Thymus (tissue), 11 donors: ENCODE measurements at regions not wholly inside any gene's neighbourhood (a gene's known extent, or its start where the extent isn't known, plus 50 kb on each side); places are given as distances from the start of the nearest gene placed in this dataset.
"Not testable (repeated sequence)": the region's sequence is repeated elsewhere in the genome, so short reads cannot be mapped to it uniquely, and the experiment has no call there.

Source experiments
- DNase-seq, 9 donors: peaks; one replicate each; pipeline ENCODE4 v3.0.0-alpha.2; 2013; ENCODE audit warnings: low spot score in 9 of 9, low read depth in 6 of 9, missing footprints in 1 of 9
- H3K27ac ChIP-seq, 2 donors: one replicate each; pipeline ENCODE4 v1.5.1; 2013; ENCODE audit warnings: control low read depth in 1 of 2, low read depth in 1 of 2, low read length in 1 of 2, mild to moderate bottlenecking in 1 of 2, moderate library complexity in 1 of 2
- H3K27me3 ChIP-seq, 2 donors: one replicate each; pipeline ENCODE4 v1.5.1; 2013; ENCODE audit warnings: low read length in 1 of 2; ENCODE audit not compliant: control insufficient read depth in 2 of 2, insufficient read depth in 1 of 2
- H3K36me3 ChIP-seq, 2 donors: one replicate each; pipeline ENCODE4 v1.5.1; 2013; ENCODE audit warnings: low read length in 1 of 2, mild to moderate bottlenecking in 1 of 2, moderate library complexity in 1 of 2; ENCODE audit not compliant: control insufficient read depth in 2 of 2, insufficient read depth in 2 of 2
- H3K4me1 ChIP-seq, 2 donors: one replicate each; pipeline ENCODE4 v1.5.1; 2013; ENCODE audit warnings: low read length in 2 of 2; ENCODE audit not compliant: control insufficient read depth in 2 of 2, insufficient read depth in 2 of 2
- H3K4me3 ChIP-seq, 2 donors: one replicate each; pipeline ENCODE4 v1.5.1; 2013; ENCODE audit warnings: low read length in 2 of 2, control low read depth in 1 of 2, mild to moderate bottlenecking in 1 of 2
- H3K9me3 ChIP-seq, 2 donors: one replicate each; pipeline ENCODE4 v1.5.1; 2013; ENCODE audit warnings: low read length in 1 of 2, mild to moderate bottlenecking in 1 of 2; ENCODE audit not compliant: control insufficient read depth in 2 of 2, insufficient read depth in 1 of 2
- WGBS: extraction: QIAGEN DNeasy Blood & Tissue Kit; methylation state at CpG from one replicate; pipeline ENCODE4 v1.1.7; 2013; 5-methylcytosine and 5-hydroxymethylcytosine counted together
- donor health status: healthy.

- H3K36me3 ChIP-seq, DNase-seq, H3K27ac ChIP-seq, H3K4me1 ChIP-seq, H3K4me3 ChIP-seq, H3K27me3 ChIP-seq: not testable (repeated sequence)
- H3K9me3 ChIP-seq = peaks cover 7 to 22% of the 10 kb centered on the region in 2 donors
- 79% methylated on average over 8 of the region's 9 CpGs for WGBS
Observed at GRCh38 chr7:63060701-63061100, 937.9 kb upstream of the ZNF722 start.

- H3K36me3 ChIP-seq = no peaks in the 10 kb centered on the region
- H3K4me3 ChIP-seq = no peak overlapping the region
- no peaks in the 10 kb centered on the region for H3K27me3 ChIP-seq
- DNase-seq = no peak
- peaks cover 3 to 7% of the 10 kb centered on the region in 2 donors for H3K9me3 ChIP-seq
- no peaks in the 10 kb centered on the region for H3K4me1 ChIP-seq
- no peak overlapping the region for H3K27ac ChIP-seq
- 56% methylated on average over 2 of the region's 2 CpGs for WGBS
Observed at GRCh38 chr7:63065684-63066083, 933.0 kb upstream of the ZNF722 start.

DNA sequence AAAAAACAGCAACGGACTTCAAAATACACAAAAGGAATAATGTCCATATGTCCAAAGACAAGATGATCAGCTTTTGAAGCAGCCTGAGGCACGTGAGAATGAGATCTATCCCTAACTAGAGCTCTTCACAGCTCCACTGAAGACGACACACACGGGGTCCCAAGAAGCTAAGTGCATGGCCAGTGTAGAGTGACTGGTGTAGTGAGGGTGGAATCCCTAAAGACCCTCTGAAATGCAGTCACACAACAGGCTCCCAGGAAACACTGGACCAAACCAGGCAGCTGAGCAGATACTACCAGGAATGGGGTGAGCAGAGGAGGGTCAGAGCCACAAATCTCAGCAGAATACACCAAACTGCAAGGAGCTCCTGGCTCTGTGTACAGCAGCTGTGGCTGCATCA lies 932.4 kb upstream of the ZNF722 start:
- H3K36me3 ChIP-seq, H3K4me3 ChIP-seq, H3K4me1 ChIP-seq, DNase-seq, H3K27ac ChIP-seq, H3K27me3 ChIP-seq: not testable (repeated sequence)
- peaks cover 3 to 13% of the 10 kb centered on the region in 2 donors for H3K9me3 ChIP-seq
- 59% methylated on average over 4 of the region's 4 CpGs for WGBS

- Histone ChIP-seq H3K36me3 (no peaks in the 10 kb centered on the region), H3K4me3 (no peak overlapping the region), H3K4me1 (no peaks in the 10 kb centered on the region), H3K27me3 (no peaks in the 10 kb centered on the region), H3K27ac (no peak overlapping the region), H3K9me3 (peaks cover 9 to 30% of the 10 kb centered on the region in 2 donors)
- WGBS = 61% methylated on average over 42 of the region's 42 CpGs
- no peak for DNase-seq
Observed at GRCh38 chr7:63067897-63068585, 930.6 kb upstream of the ZNF722 start.

DNA sequence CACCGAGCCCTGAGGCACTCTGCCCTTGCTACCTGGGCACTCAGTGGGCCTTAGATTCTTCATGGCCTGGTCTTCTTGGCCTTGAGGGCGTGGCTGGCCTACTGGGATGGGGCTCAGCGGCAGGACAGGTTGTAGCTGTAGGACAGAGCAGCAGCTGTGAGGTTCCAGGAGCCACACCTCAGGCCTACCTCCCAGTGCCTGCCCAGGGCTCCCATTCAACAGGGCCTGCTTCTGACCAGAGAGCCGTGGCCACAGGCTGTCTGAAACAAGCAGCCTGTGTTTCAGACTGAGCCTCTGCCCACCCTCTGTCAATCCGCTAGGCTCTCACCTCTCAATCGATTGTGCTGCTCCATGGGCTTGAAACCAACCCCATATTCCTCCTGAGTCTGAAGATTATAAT lies 928.0 kb upstream of the ZNF722 start:
- H3K4me1 ChIP-seq = no peaks in the 10 kb centered on the region
- H3K27ac ChIP-seq = no peak overlapping the region
- H3K27me3 ChIP-seq = no peaks in the 10 kb centered on the region
- DNase-seq = no peak
- peaks cover 12 to 41% of the 10 kb centered on the region in 2 donors for H3K9me3 ChIP-seq
- 66% methylated on average over 6 of the region's 6 CpGs for WGBS
- no peaks in the 10 kb centered on the region for H3K36me3 ChIP-seq
- no peak overlapping the region for H3K4me3 ChIP-seq

GRCh38 chr7:63071396-63071795 lies 927.3 kb upstream of the ZNF722 start:
- DNase-seq = no peak
- Histone ChIP-seq H3K4me3 (no peak overlapping the region), H3K4me1 (no peaks in the 10 kb centered on the region), H3K36me3 (no peaks in the 10 kb centered on the region), H3K27me3 (no peaks in the 10 kb centered on the region), H3K9me3 (peaks cover 12 to 42% of the 10 kb centered on the region in 2 donors), H3K27ac (no peak overlapping the region)
- WGBS = 38% methylated on average over 1 of the region's 1 CpG

- Histone ChIP-seq H3K4me3 (no peak overlapping the region), H3K4me1 (no peaks in the 10 kb centered on the region), H3K9me3 (peaks cover 12 to 47% of the 10 kb centered on the region in 2 donors), H3K36me3 (no peaks in the 10 kb centered on the region), H3K27ac (no peak overlapping the region), H3K27me3 (no peaks in the 10 kb centered on the region)
- WGBS = 58% methylated on average over 5 of the region's 5 CpGs
- no peak for DNase-seq
Observed at GRCh38 chr7:63071920-63072319, 926.7 kb upstream of the ZNF722 start.

GRCh38 chr7:63072806-63073205 lies 925.8 kb upstream of the ZNF722 start:
- no peak overlapping the region for H3K27ac ChIP-seq
- peaks cover 11 to 55% of the 10 kb centered on the region in 2 donors for H3K9me3 ChIP-seq
- no peaks in the 10 kb centered on the region for H3K4me1 ChIP-seq
- H3K27me3 ChIP-seq = no peaks in the 10 kb centered on the region
- 56% methylated on average over 5 of the region's 5 CpGs for WGBS
- DNase-seq = no peak
- no peak overlapping the region for H3K4me3 ChIP-seq
- no peaks in the 10 kb centered on the region for H3K36me3 ChIP-seq

- DNase-seq = no peak
- Histone ChIP-seq H3K4me3 (no peak overlapping the region), H3K4me1 (no peaks in the 10 kb centered on the region), H3K36me3 (no peaks in the 10 kb centered on the region), H3K9me3 (peaks cover 13 to 60% of the 10 kb centered on the region in 2 donors), H3K27ac (no peak overlapping the region), H3K27me3 (no peaks in the 10 kb centered on the region)
- WGBS = 83% methylated on average over 2 of the region's 2 CpGs
Observed at GRCh38 chr7:63073286-63073685, 925.4 kb upstream of the ZNF722 start.
